GM18511 (cell line): ENCODE measurements at regions not wholly inside any gene's neighbourhood (a gene's known extent, or its start where the extent isn't known, plus 50 kb on each side); places are given as distances from the start of the nearest gene placed in this dataset.
A peak's percentile ranks its signal among the peaks of the same experiment; 100 is the strongest.

Experiments
- ATAC-seq: cut with Tn5 transposase; IDR thresholded peaks from one replicate; pipeline ENCODE4 v1.9.1; 2021; ENCODE audit warnings: mild to moderate bottlenecking, moderate library complexity; ENCODE audit not compliant: unreplicated experiment

DNA sequence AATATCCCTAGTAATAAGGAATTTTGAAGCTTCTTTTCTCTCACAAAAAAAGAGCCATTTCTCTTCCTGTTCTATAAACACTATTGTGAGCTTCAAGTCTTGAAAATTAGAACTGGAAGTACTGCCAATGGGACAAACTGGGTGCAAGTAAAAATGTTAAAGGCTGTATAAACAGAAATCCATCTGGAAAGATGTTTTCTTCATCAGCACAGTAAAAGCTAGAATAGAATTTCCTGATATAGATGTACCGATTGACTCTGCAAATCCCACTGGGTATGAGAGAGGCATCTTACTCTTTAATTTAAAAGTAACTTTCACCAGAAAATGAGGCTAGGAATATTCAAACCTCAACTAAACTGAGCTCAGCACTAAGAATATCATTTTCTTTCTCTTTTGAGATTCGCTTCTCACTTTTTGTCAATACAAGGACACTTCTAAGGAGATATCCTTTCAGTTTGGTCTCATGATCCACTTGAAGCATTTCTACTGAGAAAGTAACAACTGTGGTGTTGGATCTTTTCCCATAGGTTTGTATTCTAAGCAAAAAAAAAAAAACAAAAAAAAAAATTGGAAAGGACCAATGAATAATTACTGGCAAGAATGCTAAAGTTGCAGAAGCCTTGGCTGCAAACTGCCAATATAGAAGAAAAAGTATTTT lies 169.0 kb upstream of the PRDM1 start:
- no peak for ATAC-seq

DNA sequence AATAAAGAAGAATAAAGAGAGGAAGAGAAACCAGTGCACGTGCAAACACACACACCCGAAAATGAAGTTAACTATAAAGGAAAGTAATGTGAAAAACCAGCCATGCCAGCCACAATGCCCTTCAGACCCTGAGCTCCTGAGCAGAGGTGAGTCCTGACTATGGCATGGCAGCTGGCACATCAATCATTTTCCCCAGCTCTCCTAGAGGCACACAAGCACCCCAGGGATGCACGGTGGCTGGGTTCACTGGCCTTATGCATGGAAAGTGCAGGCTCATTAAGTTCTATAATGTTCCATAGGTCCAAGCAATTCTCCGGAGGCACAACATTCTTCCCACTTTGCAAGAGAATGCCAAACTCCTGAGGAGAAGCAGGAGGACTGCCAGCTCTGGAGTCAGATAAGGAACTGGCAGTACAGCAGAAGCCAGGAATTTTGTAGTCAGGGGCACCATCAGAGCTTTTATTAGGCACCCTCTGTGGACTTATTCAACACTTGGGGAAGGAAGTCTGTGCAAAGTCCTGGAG lies 175.0 kb upstream of the PRDM1 start:
- no peak for ATAC-seq

GRCh38 chr6:105909106-105909505 lies 177.0 kb upstream of the PRDM1 start:
- ATAC-seq: no peak

GRCh38 chr6:105907991-105908390 lies 178.1 kb upstream of the PRDM1 start:
- no peak for ATAC-seq

DNA sequence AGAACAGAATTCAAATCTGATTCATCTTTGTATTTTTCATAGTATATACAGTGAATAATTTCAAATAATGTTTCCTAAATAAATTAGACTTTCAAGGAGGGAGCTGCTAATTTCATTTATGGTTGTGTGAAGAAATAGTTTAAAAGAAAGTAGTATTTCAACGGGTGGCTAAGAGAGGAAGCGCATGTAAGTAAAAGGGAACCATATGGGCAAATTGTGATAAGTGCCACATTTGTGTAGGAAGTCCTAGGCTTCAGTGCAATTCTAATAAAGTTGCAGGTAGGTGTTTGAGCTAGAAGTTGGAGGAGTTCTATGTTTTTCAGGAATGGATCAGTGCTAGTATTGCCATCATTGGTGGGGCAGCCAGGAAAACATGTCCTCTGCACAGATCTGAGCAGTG lies 178.8 kb upstream of the PRDM1 start:
- ATAC-seq: no peak

- ATAC-seq: no peak
These were observed 183.6 kb upstream of the PRDM1 start for GRCh38 chr6:105902401-105903031.

DNA sequence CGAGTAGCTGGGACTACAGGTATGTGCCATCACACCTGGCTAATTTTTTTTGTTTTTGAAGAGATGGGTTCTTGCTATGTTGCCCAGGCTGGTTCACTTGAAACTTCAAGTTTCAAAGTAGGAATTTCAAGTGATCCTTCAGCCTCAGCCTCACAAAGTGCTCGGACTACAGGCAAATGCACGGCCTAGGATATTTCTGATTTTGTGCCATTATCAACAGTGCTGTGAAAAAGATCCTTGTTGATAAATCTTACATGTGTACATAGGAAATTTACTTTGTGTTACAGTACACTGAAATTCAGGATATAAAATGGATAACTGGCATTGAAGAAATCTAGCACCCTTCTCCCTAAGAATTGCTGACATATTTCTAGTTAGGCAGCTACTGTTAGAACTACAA lies 184.6 kb upstream of the PRDM1 start:
- ATAC-seq: no peak

DNA sequence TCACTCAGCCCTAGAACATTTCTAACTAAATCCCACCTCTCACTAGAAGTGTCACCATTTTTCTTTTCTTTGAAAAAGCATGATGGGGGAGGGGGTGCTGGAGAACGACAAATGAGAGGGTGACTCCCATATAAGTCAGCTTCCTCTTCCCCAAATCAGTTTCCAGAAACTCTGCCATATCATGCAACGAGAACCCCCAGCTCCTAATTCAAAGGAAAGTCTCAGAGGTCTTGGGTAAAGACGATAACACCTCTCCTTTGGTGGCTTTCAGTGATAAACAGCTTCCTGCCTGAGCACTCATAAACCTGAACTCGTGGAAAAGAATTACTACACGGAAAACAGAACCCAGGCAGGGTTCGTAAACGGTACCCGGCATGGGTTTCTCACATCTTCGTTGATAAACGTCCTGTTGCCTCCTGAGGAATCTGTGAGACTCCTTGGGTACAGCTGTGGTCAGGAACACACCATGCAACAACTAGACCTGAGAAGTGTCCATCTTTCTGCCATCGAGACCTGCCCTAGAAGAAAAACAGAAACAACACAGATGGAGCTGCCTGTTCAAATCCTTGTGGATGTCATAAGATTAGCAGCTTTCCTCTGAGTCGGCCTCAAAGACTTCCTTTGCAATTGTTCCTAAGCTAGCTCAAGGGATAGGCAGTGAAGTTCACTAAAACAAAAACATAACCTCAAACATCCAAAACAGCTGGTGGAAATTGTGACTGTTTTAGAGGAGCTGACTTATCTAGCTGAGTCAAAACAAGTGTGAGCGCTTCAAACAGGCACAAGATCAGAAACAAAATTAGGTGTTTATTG lies 185.8 kb upstream of the PRDM1 start:
- ATAC-seq: no peak

- ATAC-seq: peak; percentile 81
These were observed 187.8 kb upstream of the PRDM1 start for GRCh38 chr6:105898286-105898685.

DNA sequence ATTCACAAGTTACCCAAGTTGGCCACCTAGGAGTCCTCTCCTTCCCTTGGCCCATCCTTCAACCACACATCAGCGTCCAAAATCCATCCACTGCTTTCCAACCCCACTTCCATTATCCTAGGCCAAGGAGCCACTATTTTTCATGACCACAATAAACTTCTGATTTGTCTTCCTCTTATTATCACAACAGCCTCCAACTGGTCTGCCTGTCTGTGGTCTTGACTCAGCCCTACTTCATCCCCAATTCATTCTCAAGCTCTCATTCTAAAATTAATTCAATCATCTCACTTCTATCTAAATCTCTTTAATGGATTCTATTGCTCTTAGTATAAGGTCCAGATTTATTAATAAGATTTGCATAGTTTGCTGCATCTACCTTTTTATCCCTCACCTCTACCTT lies 189.0 kb upstream of the PRDM1 start:
- ATAC-seq: no peak

GRCh38 chr6:105896821-105897095 lies 189.4 kb upstream of the PRDM1 start:
- ATAC-seq: no peak

DNA sequence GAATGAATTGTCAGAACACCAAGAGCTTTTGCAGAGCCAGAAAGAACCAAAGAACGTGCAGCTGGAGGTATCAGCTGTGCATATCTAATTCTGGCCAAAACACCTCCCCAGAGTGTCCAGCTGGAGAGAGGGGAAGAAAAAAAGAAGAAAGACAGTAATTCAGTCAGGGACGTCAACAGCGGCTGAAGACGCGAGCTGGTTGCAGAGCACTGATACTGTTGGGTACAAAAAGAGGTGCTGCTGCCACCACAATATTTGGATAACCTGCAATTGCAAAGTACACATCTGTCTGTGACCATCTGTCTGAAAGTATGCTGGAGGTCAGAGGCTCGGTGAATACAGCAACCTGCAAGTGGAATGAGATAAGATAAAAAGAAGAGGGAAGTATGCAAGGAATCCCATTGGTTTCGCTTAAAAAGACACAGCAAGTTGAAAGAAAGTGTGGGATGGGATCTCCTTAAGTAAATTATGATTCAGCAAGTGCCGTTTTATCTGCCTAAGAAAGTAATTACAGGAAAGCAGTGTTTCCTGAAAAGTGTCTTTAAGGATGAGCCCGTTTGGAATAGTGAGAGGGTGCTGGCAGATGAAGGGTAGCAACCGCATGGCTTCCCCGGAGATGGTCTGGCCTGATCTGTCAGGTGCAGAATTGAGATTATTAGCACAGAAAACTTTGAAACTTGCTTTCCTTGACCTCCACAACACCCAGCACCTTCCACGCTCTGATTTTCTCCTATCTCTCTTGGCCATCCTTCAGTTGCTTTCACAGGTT lies 189.9 kb upstream of the PRDM1 start:
- no peak for ATAC-seq

GRCh38 chr6:105894556-105894955 lies 191.6 kb upstream of the PRDM1 start:
- ATAC-seq: no peak

DNA sequence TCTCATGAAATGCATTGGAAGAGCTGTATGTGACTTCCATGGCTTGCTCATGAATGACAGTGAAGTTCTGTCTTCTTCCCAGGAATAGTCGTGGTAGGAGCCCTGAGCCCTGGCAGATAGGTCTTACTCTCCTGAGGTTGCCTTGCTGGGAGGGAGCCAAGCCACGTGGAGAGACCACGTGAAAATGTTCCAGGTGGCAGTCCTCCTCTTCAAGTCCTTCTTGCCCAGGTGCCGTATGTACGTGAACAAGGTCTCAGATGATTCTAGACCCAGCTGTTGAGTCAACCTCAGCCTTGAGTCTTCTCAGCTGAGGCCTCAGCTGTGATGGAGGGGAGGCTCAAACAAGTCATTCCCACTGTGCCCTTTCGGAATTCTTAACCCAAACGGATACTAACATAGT lies 192.4 kb upstream of the PRDM1 start:
- no peak for ATAC-seq

GRCh38 chr6:105892577-105893262 lies 193.4 kb upstream of the PRDM1 start:
- ATAC-seq: peak; percentile 96

GRCh38 chr6:105890521-105891244 lies 195.5 kb upstream of the PRDM1 start:
- no peak for ATAC-seq

DNA sequence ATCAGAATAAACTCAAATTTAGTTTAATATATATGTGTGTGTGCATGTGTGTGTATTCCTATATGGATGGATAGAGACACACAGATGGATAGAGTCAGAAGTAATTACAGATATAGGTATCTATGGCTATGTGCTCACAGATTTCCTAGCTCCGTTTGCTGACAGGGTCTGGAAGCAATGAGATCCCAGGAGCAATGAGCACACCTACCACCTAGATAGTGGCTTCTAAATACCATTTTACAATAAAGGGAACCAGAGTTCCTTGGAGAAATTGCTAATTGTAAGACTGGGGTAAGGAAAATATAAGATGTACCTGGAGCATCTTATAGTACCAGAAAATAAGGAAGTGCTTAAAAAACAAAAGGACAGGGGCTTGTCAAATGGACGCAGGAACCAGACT lies 196.2 kb upstream of the PRDM1 start:
- no peak for ATAC-seq

GRCh38 chr6:105886814-105887544 lies 199.2 kb upstream of the PRDM1 start:
- ATAC-seq: no peak

DNA sequence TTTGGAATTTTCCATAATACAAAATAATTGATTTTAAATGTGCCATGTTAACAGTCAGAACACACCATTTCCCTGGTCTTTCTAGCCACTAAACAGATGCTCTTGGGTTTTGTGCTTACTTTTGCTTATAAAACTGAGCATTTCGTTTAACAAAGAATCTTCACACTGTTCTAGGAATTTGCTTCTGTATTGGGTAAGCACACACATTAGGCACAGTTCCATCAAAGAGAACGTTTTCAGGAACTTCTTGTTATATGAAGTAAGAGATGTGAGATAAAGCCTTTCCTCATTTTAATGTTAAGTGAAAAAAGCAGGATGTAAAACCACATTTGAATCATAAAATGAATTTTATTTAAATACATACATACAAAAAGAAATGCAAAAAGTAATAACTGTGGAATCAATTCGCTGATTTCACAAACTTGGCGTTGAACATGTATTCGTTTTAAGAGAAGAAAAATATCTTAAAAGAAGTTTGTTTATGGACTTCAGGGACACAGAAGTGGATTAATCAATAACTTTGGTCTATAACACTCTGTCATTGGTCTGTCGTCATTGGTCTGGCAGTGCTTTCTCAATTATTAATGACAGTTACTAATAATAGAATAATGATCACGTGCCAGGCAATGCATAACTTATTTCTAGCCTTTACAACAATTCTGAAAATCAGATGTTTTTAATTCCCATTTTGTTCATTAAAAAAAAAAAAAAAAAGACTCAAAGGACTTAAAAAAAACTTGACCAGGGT lies 199.9 kb upstream of the PRDM1 start:
- ATAC-seq: no peak
